Body of pancreas (tissue), 4 donors: ENCODE measurements at regions not wholly inside any gene's neighbourhood (a gene's known extent, or its start where the extent isn't known, plus 50 kb on each side); places are given as distances from the start of the nearest gene placed in this dataset.

Experiments used
- CTCF ChIP-seq, 7 experiments: fragments of 450-650 bp in 4 of 7; fragments of 200-600 bp in 3 of 7; sonication (generic) in 3 of 7; IDR thresholded peaks; one replicate each; pipeline ENCODE4 v1.5.1; 2016 to 2019; ENCODE audit warnings: antibody characterized with exemption in 7 of 7
- POLR2A ChIP-seq, 3 donors: fragments of 450-650 bp; IDR thresholded peaks; one replicate each; pipeline ENCODE4 v1.6.1; 2016; ENCODE audit warnings: antibody characterized with exemption in 3 of 3, mild to moderate bottlenecking in 2 of 3

GRCh38 chr20:11118802-11119380 is 445.1 kb upstream of the JAG1 start:
- TF ChIP-seq CTCF (IDR thresholded peaks at IDR 0.05) = no peak
- TF ChIP-seq POLR2A (IDR thresholded peaks at IDR 0.05) = no peak
